GM19240 (cell line): ENCODE measurements at regions not wholly inside any gene's neighbourhood (a gene's known extent, or its start where the extent isn't known, plus 50 kb on each side); places are given as distances from the start of the nearest gene placed in this dataset.

ENCODE experiments used
- DNase-seq: peaks from one replicate; pipeline ENCODE4 v3.0.0; 2011; ENCODE audit warnings: low spot score; ENCODE audit not compliant: insufficient read length

- DNase-seq: no peak
Measured at GRCh38 chr10:14396411-14397048, 65.8 kb upstream of the FRMD4A start.

GRCh38 chr10:14394179-14394578 lies 63.5 kb upstream of the FRMD4A start:
- DNase-seq: no peak

DNA sequence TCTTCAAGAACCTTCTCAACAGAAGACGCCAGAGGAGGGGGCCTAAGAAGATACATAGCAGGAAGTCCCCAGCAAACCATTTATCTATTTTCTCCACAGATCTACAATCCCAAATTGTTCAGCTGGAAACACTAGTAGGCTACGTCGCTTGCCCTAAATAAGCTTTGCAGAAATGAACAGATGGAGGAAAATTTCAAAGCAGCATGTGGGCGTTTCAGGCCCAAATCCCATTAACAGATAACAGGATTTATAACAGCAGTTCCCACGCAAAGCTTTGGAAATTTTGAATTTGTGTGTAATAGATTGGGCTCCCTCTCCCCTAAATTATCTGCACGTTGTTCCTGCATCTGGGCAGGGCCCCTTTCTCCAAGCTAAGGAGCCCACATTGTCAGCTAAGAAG lies 60.6 kb upstream of the FRMD4A start:
- no peak for DNase-seq

DNA sequence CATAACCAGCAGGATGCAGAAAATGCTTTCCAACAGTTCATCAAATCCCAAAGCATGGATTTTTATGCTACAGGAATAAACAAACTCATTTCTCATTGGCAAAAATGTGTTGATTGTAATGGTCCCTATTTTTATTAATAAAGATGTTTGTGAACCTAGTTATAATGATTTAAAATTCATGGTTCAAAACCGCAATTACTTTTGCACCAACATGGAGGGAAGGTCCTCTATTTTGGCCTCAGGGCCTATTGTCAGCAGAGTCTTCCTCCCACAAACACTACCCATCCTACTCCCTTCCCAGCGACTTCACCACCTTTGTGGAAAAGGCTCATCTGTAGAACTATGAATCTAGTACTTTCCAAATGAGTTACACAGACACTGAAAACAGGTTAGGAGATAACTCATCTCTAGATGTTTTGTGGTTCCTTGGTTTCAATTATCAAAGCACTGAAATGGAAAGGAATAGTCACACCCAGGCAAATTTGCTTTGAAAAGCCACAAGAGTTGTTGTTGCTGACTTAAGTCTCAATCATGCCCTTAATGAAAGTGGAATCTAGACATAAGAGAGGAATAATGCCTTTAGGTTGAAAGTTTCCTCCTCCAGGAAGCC lies 59.4 kb upstream of the FRMD4A start:
- DNase-seq: peak; percentile 11

GRCh38 chr10:14385596-14386593 lies 55.2 kb upstream of the FRMD4A start:
- no peak for DNase-seq

DNA sequence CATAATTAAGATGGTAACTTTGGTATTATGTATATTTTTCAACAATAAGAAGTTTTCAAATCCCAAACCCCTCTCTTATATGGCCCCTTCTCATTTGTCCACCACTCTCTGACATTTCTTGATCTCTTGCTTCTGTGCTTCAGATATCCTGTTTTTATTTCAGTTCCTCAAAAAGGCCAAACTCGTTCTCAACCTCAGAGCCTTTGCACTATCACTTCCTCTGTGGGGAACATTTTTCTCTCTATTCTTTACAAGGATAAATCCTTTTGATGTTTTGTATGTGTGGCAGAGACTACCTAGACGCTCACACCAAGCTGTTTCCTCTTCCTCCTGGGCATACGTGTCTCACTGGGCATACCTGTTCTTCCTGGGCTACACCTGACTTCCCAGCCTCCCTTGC lies 54.2 kb upstream of the FRMD4A start:
- no peak for DNase-seq

DNA sequence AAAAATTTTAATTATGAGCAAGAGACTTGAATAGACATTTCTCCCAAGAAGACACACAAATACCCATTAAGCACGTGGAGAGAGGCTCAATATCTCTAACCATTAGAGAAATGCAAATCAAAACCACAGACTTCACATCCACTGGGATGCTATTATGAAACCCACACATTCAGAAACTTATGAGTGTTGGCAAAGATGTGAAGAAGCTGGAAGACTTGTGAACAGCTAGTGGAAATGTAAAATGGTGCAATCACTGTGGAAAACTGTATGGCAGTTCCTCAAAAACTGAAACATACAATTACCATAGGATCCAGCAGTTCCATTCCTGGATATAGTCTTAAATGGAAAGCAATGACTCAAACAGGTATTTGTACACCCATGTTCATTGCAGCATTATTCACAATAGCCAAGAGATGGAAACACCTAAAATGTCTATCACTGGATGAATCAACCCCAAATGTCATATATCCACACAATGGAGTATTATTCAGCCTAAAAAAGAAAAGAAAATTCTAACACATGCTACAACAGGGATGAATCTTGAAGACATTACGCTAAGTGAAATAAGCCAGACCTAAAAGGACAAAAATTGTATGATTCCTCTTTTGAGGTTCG lies 53.5 kb upstream of the FRMD4A start:
- DNase-seq: no peak

DNA sequence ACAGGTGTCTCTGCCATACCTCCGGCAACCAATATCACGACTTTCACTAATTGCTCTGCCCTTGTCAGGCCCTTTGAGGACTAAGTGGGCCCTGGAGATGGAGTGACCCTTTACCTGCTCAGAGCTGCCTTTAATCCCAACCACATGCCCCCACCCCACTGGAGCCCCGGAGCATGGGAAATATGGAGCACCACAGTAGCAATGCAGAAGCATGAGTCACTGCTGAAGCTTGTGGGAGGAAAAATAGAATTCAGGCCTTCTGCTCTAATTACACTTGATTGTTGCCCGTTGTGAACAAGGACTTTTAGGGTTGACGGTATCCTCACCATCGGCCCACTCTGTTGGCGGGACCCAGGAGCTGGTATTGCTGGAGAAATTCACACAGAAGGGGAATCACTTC lies 52.5 kb upstream of the FRMD4A start:
- no peak for DNase-seq

GRCh38 chr10:14382531-14382930 lies 51.8 kb upstream of the FRMD4A start:
- DNase-seq: no peak

GRCh38 chr10:14382022-14382421 lies 51.3 kb upstream of the FRMD4A start:
- DNase-seq: no peak

GRCh38 chr10:14381475-14381874 lies 50.8 kb upstream of the FRMD4A start:
- no peak for DNase-seq

GRCh38 chr10:14380746-14381145 lies 50.0 kb upstream of the FRMD4A start:
- no peak for DNase-seq
